ENCODE measurements at regions not wholly inside any gene's neighbourhood (a gene's known extent, or its start where the extent isn't known, plus 50 kb on each side); places are given as distances from the start of the nearest gene placed in this dataset.

GRCh38 chr12:132392389-132393244, 63.2 kb upstream of the GALNT9 start:
- no peak overlapping the region for H3K4me3 ChIP-seq (ENCODE audit: control insufficient read depth, low read depth, low read length)
- no peak for TF ChIP-seq CTCF (conservative IDR thresholded peaks at IDR 0.05; ENCODE audit: control insufficient read depth, insufficient read depth, low read depth, low read length)
- no peak for DNase-seq (ENCODE audit: low read depth)

- H3K4me3 ChIP-seq (ENCODE audit: control insufficient read depth, low read depth, low read length) = no peak overlapping the region
- no peak for DNase-seq (ENCODE audit: low read depth)
- no peak for TF ChIP-seq CTCF (conservative IDR thresholded peaks at IDR 0.05; ENCODE audit: control insufficient read depth, insufficient read depth, low read depth, low read length)
Measured at GRCh38 chr12:132391326-132392041, 62.1 kb upstream of the GALNT9 start.

- no peak for DNase-seq (ENCODE audit: low read depth)
- no peak for TF ChIP-seq CTCF (conservative IDR thresholded peaks at IDR 0.05; ENCODE audit: control insufficient read depth, insufficient read depth, low read depth, low read length)
- H3K4me3 ChIP-seq (ENCODE audit: control insufficient read depth, low read depth, low read length) = no peak overlapping the region
Measured at GRCh38 chr12:132390287-132391076, 61.1 kb upstream of the GALNT9 start.

GRCh38 chr12:132389526-132390286, 60.3 kb upstream of the GALNT9 start:
- TF ChIP-seq CTCF (conservative IDR thresholded peaks at IDR 0.05; ENCODE audit: control insufficient read depth, insufficient read depth, low read depth, low read length) = no peak
- DNase-seq (ENCODE audit: low read depth) = no peak
- H3K4me3 ChIP-seq (ENCODE audit: control insufficient read depth, low read depth, low read length) = no peak overlapping the region

GRCh38 chr12:132389026-132389425, 59.6 kb upstream of the GALNT9 start:
- DNase-seq (ENCODE audit: low read depth) = no peak
- H3K4me3 ChIP-seq (ENCODE audit: control insufficient read depth, low read depth, low read length) = no peak overlapping the region
- TF ChIP-seq CTCF (conservative IDR thresholded peaks at IDR 0.05; ENCODE audit: control insufficient read depth, insufficient read depth, low read depth, low read length) = no peak

Data from fibroblast of mammary gland (primary cell).